ENCODE measurements at regions not wholly inside any gene's neighbourhood (a gene's known extent, or its start where the extent isn't known, plus 50 kb on each side); places are given as distances from the start of the nearest gene placed in this dataset.

GRCh38 chr17:45687594-45687993 is 96.5 kb upstream of the CRHR1 start:
- no peak for DNase-seq (ENCODE audit: low spot score)

- DNase-seq (ENCODE audit: low spot score) = no peak
These were observed 95.8 kb upstream of the CRHR1 start for GRCh38 chr17:45688353-45688752.

GRCh38 chr17:45688820-45689219 is 95.3 kb upstream of the CRHR1 start:
- no peak for DNase-seq (ENCODE audit: low spot score)

- DNase-seq (ENCODE audit: low spot score) = no peak
These were observed 94.7 kb upstream of the CRHR1 start for GRCh38 chr17:45689451-45689850.

- DNase-seq (ENCODE audit: low spot score) = no peak
These were observed 93.4 kb upstream of the CRHR1 start for GRCh38 chr17:45690625-45691275.

GRCh38 chr17:45692661-45693060 is 91.5 kb upstream of the CRHR1 start:
- DNase-seq (ENCODE audit: low spot score) = no peak

GRCh38 chr17:45693792-45694191 is 90.3 kb upstream of the CRHR1 start:
- no peak for DNase-seq (ENCODE audit: low spot score)

GRCh38 chr17:45696442-45696841 is 87.7 kb upstream of the CRHR1 start:
- no peak for DNase-seq (ENCODE audit: low spot score)

GRCh38 chr17:45697076-45697475 is 87.0 kb upstream of the CRHR1 start:
- DNase-seq (ENCODE audit: low spot score) = no peak

- no peak for DNase-seq (ENCODE audit: low spot score)
These were observed 83.7 kb upstream of the CRHR1 start for GRCh38 chr17:45700171-45701090.

GRCh38 chr17:45702666-45703266 is 81.4 kb upstream of the CRHR1 start:
- DNase-seq (ENCODE audit: low spot score) = no peak

GRCh38 chr17:45703348-45703747 is 80.8 kb upstream of the CRHR1 start:
- no peak for DNase-seq (ENCODE audit: low spot score)

GRCh38 chr17:45703806-45704205 is 80.3 kb upstream of the CRHR1 start:
- DNase-seq (ENCODE audit: low spot score) = no peak

GRCh38 chr17:45704251-45704650 is 79.9 kb upstream of the CRHR1 start:
- DNase-seq (ENCODE audit: low spot score) = no peak

- DNase-seq (ENCODE audit: low spot score) = no peak
These were observed 78.8 kb upstream of the CRHR1 start for GRCh38 chr17:45705123-45706009.

- DNase-seq (ENCODE audit: low spot score) = no peak
These were observed 78.1 kb upstream of the CRHR1 start for GRCh38 chr17:45706033-45706432.

GRCh38 chr17:45708707-45709290 is 75.3 kb upstream of the CRHR1 start:
- no peak for DNase-seq (ENCODE audit: low spot score)

- no peak for DNase-seq (ENCODE audit: low spot score)
These were observed 74.3 kb upstream of the CRHR1 start for GRCh38 chr17:45709728-45710288.

GRCh38 chr17:45715787-45716186 is 68.3 kb upstream of the CRHR1 start:
- no peak for DNase-seq (ENCODE audit: low spot score)

GRCh38 chr17:45718791-45719190 is 65.3 kb upstream of the CRHR1 start:
- DNase-seq (ENCODE audit: low spot score) = no peak

GRCh38 chr17:45719335-45720071 is 64.6 kb upstream of the CRHR1 start:
- no peak for DNase-seq (ENCODE audit: low spot score)
